ENCODE measurements at regions not wholly inside any gene's neighbourhood (a gene's known extent, or its start where the extent isn't known, plus 50 kb on each side); places are given as distances from the start of the nearest gene placed in this dataset.
"Not testable (repeated sequence)": the region's sequence is repeated elsewhere in the genome, so short reads cannot be mapped to it uniquely, and the experiment has no call there.

DNA sequence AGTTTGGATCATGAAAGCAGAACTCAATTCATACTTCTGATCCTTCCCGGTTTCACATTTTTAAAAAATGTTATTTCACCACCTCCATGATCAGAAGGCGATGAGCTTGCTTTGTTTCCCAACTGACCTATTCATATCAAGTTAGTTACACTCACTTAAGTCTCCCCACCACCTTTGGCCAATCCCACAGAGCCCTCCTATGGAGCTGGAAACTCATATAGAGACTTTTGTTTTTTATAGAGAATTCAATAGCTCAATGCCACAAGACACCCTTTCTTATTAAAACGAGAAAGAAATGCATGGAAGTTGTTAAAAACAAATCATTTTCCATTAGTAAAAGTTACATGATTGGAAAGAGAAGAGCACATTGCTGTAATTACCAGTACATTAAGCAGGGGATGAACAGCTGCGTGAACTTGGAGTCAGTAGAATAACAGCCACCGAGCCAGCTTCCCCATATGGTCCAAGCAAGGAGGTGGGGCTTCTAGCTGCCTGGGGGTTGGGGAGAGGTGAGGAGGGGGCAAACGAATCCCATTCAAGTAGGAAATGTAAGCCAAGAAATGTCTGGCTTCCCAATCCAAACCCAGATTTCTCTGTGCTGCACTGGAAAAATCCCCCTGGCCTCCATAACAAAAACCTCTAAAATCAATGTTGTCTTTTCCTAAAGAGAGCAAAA is 614.5 kb downstream of the IRS1 start:
- DNase-seq = no peak

DNA sequence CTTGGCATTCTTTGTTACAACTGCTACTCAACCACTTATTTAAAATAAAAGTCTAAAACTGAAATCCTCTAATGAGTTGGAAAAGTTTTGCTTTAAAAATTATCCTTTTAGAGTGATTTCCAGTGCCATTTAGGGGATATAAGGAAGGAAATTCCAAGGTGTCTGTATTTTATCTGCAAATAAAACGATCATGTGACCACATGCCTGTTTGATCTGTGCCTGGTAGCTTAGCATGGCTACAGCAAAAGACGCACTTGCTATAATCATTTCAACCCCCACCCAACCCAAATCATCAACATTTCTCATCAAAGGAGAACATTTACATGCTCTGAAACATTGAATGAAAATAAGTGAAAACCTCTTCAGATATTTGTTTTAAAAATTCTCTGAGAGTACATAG is 615.1 kb downstream of the IRS1 start:
- DNase-seq = no peak

DNA sequence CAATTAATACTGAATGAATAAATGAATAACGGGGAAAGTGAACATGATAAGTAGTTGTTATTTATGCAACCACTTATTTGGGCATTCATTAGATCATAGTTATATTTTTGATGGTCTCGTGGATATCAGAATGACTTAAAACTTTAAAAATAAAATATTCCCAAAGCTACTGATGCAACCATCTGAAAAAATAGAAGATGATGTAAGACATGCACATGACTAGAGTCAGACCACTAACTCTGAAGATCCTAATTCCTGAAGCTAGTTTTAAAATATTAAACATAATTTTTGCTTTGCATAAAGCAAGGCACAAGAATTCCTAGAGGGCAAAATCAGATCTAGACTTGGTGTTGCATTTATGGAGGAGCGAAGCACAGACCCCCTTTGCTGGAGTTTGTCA is 616.1 kb downstream of the IRS1 start:
- DNase-seq = no peak

DNA sequence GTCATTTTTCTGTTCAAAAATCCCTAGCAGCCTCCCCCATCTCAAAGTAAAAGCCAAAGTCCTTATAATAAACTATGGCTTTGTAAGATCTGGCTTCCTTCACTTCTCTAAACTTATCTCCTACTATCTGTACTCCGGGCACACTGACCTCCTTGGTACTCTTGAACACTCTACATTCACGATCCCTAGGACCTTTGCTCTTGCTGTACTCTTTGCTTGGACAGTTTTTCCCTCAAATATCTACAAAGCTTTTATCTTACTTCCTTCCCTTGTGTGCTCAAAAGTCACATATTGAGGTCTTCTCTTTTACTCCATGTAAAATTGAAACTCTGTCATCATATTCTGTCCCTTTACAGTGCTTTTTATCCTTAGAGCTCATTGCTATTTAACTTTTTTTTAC is 616.6 kb downstream of the IRS1 start:
- DNase-seq = no peak

DNA sequence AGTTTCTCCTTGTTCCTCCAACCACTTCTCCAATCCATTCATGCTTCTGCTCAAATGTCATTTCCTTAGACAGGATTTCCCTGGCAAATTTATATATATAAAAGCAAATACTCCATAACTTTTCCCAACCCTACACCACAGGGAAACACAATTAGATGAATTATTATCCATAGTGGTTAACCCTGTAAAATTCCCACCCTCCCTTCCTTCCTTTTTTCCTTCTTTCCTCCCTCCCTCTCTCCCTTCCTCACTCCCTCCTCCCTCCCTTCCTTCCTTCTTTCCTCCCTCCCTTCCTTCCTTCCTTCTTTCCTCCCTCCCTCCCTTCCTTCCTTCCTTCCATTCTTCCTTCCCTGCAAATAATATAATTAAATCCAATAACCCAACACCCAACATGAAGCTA is 617.7 kb downstream of the IRS1 start:
- DNase-seq = no peak

DNA sequence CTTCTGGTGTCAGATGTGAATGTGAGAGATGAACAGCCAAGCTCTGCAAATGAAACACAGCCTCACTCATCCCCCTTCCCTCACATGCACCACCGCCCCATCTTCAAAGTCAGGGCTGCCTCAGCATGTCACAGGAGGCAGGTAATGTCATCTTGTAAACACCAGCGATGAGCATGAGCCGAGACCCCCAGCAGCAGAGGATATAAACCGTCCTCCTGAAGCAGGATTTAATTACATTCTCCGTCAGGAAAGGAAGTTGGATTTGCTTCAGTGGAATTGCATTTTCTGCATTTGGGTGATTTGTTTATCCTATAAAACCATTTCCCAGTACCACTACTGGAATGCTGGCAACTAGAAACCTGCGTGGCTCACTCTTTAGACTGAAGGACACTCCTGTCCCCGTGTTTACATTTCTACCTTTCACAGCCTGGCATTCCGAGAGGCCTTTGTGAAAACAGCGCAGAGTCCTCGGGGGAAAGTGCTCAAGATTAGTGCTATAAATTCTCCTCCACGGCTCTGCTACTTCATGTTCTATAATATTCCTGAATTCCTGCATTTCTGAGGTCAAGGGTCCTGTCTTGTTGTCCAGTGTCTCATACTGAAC is 619.2 kb downstream of the IRS1 start:
- no peak for DNase-seq

DNA sequence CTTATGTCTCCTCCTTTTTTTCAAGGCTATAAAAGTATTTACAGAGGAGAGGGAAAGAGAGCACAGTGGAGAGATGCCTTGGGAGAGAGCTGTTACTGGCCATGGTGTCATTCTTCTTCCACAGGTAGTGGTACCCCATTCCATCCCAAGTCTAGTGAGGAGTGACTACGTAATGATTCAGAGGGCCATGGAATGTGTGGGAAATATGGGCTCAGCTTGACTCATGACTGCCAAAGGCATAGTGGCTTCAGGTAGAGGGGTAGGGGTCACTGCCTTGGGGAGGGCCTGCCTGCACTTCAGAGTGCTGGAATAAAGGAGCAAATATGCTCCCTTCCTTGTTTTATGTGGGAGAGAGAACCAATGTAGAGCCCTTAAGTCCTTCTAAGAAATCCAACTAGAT is 620.6 kb downstream of the IRS1 start:
- no peak for DNase-seq

DNA sequence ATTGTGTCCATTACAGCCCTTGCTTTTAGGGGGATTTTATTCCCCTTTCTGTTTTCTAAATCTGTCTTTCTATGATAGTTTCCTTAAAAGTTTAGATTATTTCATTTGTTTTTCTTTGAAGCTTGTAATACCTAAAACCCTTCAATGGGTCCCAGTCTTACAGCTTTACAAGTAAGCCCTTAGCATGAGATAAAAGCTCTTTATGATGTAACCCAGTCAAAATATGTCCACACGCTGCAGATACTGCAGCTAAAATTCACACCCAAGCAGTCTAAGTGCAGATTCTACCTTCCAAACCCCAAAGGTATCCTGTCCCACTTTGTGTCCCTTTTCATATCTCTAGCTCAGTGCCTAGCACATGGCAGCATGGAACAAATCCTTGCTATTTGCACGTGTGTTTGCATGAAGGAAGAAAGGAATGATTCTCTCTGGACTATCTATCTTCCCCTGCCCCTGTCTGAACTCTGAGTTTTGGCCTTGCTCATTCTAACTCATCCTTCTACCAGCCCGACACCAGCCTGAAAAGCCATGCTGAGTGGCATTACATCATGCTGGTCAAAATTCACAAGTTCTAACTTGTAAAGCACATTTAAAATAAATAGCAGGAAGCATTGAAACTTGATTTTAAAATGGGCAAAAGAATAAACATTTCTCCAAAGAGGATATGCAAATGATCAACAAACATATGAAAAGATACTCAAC is 623.2 kb downstream of the IRS1 start:
- no peak for DNase-seq

DNA sequence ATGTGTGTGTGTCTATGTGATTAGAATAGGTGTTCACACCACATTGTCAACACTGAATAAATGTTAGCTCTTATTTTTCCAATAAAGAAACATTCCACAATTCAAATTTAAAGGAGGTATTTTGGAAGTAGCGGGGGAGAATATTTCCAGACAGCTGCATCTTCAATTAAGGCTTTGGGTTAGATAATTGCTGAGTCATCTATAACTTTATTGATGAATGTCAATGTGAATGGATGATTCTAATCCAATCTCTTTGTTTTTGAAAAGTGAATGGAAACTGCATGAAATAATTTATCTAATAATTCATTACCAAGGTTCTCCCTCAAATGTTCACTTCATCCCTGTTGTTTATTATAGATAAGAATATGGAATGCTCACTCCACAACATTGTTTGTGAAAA is 625.2 kb downstream of the IRS1 start:
- DNase-seq = no peak

DNA sequence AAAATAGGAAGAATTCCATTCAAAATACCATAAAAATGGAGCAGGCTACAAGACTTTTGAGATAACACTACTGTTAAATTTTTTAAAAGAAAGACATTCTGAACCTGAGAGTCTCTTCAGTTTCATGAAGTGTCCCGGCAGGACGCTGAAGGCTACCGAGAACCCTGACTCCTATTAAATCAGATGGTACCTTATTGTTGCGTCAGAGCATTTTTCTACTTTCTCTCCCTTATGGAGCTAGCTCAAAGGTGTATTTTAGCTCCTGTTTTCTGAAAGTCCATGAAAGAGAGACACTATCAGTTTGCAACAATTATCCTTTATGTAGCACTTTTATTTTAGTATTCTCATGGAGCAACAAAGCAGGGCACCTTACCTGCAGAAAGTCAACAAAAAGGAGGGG is 626.7 kb downstream of the IRS1 start:
- DNase-seq = no peak

DNA sequence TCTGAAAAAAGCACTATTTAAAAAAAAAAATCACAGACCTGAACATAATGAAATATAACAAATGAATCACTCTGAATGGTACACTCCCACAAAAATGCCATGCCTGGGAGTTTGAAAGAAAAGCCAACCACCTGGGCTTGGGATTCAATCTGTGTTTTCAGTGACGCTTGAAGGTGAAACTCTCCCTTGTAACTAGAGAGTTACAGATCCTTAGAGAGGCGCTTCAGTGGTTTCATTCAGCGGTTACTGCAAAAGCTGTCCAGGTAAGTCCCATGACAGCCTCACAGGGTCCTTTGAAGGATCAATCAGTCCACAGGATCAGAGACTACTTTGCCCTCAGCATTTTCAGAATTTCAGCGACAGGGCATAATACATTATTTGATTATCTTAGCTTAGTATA is 627.3 kb downstream of the IRS1 start:
- no peak for DNase-seq

DNA sequence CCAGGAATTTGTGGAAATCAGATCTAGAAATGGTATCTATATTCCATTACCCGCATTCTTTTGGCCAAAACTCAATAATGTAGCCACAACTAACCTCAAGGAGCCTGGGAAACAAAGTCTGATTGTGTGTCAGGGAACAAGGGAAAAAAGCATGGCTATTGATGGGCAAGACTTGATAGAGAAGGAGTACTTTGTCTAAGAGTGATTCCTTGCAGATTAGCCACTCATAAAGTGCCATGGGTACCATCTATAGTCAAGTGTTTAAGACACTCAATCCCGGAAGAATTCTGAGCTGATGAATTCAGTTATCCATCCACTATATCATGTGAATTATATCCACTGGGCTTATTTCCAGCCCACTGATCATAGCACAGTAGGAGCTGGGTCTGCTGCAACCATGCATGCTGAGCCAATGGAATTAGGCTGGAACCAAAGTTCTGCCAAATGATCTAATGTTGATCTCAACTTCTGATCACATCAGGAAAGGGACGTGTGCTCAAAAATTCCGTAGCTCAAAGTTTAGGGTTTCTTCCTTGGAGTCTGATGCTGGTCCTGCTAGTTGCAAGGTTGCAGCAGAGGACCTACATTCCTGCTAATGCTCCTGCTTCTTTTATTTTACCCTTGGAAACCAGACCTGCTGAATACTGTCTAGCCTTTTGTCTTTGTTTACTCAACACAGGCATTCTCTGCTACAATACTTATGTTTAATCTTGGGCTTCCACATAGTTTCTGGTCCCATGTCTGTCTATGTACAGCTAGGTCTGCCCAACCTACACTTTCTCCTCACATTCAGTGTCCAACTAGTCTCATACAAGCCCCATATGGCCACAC is 629.7 kb downstream of the IRS1 start:
- DNase-seq = no peak

DNA sequence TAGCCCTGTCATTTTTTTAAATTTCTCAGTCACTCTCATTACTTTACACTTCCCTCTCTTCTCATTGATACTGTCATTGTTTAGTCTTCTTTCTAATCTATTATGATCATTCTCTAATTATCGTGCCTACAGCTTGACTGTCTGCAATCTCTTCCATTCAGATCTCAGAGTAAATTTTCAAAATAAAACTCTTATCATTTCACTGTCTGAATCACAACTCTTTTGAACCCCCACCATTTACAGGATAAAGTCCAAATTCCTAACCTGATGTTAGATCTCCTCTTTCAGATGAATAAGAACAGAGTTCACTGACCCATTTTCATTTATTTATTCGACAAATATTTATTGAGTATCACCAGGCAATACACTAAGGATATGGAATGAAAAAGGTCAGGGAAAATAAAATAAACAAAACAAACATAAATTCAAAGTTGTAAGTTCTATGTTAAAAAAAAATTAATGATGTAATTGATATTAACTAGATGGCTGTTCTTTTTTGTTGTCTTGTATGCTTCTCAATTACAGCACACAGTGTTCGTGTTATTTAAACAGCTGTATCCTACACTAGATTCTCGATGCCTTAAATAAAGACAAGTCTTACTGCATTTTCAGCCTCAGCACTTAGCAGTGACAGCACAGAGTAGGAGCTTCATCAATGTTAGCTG is 631.0 kb downstream of the IRS1 start:
- DNase-seq = no peak

DNA sequence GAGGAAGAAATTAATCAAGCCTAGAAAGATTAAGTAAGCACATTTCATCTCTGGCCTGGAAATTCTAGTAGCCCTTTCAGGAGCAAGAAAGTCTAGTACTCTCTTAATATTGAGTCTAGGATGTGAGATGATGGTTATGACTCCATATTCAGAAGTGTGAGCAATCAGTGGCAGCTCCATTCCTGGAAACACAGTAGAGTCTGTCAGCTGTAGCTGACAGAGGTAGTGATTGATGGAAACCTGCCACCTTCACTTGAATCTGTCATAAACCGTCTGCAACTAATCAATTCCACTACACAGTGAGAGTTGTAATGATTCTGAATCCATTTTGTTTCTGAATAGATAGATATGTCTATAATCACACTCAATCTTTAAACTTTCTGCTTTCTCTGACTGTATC is 635.1 kb downstream of the IRS1 start:
- DNase-seq = no peak

DNA sequence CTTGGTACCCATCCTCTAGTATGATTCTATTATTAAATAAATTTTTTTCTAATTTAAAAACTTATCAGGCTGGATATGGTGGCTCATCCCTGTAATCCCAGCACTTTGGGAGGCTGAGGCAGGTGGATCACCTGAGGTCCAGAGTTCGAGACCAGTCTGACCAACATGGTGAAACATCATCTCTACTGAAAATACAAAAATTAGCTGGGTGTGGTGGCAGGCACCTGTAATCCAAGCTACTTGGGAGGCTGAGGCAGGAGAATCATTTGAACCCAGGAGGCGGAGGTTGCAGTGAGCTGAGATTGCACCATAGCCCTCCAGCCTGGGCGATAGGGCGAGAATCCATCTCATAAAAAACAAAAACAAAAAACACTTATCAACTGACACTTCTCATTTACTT is 639.0 kb downstream of the IRS1 start:
- not testable (repeated sequence) for DNase-seq

DNA sequence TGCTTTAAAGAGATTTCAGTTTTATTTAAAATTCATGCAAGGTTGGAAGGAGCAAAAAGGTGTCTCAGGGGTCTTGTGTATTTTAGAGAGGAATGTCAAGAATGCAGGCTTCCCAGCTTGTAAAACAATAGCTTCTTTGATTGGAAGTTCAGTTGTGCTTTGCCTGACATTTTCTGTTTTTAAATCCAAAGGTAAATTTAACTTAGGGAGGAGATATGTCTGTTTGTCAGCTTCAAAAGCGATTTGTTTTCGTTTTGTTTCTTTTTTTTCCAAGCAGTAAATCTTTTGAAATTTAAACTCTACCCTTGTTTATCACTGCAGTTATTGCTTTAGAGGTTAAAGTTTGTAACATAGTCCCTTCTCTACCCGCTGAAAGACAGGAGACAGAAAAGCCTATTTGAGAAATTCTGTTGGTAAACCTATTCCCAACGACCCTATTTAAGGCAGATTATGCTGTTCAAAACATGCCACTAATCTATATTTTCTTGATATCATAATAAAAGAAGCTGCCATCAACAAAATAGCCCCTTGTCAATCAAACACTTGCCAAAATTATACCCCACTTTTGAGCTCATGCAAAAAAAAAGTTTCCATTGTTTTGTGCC is 639.6 kb downstream of the IRS1 start:
- DNase-seq = no peak

DNA sequence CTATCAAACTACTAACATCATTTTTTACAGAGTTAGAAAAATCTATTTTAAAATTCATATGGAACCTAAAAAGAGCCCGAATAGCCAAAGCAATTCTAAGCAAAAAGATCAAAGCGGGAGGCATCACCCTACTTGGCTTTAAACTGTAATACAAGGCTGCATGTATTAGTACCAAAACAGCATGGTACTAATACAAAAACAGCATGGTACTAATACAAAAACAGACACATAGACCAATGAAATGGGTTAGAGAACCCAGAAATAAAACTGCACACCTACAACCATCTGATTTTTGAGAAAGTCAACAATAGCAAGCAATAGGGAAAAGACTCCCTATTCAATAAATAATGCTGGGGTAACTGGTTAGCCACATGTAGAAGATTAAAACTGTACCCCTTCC is 640.7 kb downstream of the IRS1 start:
- no peak for DNase-seq

DNA sequence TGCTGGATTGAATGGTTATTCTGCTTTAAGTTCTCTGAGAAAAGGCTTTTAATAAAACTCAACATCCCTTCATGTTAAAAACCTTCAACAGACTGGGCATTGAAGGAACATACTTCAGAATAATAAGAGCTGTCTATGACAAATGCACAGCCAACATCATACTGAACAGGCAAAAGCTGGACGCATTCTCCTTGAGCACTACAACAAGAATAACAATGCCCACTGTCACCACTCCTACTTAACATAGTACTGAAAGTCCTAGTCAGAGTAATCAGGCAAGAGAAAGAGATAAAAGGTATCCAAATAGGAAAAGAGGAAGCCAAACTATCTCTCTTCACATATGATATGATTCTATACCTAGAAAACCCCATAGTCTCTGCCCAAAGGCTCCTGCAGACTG is 641.4 kb downstream of the IRS1 start:
- DNase-seq = no peak

DNA sequence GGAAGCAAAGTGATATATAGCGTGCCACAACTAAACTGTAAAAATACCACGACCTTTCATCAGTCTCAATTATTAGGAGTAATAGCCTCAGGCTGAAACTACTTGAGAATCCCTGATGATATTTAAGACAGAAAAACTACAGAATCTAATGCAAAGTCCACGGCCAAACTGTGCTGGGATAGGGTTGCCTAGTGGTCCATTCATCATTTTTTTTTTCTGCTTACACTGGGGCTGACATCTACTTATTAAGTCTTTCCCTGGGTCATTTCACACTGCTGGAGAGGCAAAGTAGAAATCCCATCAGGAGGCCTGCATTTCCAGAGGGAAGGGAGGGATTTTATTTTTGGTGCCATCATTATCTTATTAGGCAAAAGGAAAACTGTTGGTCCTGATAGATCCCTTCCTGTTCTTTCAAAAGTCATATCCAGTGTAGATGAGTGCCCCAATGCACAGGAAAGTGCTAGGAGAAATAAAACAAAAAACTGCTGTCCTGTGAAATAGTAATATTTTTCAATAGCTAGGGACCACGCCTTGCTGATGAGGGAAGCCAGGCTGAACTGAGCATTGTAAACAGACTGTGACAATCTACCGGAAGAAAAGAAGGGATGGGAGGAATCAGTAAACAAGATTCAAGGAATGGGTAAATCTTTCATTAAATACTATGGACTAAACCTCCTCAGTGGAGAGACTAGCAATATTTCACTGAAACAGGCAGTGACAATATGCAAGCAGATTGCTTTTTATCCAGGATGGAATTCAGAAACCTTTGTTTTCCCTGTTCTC is 644.3 kb downstream of the IRS1 start:
- DNase-seq = no peak

DNA sequence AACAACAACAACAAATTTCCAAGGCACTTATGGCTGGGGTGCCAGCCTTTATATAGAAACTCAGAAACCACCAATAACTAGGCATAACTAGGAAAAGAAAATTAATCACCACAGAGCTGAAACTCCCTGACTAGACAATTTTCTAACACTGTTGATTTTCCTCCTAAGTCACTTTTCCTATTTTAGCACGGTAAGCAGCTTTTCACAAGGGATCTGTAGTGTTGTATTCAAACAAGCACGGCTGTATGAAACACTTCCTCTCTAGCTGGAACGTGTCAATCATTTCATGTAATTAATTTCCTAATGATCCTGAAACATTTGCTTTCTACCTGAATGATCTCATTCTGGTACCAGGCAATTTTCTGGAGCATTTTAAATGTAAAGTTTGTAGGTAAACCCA is 645.0 kb downstream of the IRS1 start:
- no peak for DNase-seq

DNA sequence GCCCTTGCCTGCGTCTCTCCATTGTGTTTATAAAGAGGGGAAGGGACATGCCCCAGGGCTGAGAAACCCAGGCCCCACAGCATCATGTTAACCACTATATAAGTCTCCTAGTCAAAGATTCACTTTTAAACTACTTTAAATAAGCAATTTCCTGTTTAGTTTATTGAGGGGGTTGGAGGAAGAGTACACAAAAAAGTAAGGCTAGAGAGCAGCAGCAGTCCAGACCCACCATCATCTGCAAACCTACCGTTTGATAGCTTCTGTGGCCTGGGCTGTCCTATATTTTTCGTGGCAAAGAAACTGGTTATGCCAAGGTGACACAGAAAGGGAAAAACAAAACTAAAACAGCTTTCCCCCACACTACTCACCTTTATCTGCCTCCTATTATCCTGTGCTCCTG is 646.1 kb downstream of the IRS1 start:
- no peak for DNase-seq

DNA sequence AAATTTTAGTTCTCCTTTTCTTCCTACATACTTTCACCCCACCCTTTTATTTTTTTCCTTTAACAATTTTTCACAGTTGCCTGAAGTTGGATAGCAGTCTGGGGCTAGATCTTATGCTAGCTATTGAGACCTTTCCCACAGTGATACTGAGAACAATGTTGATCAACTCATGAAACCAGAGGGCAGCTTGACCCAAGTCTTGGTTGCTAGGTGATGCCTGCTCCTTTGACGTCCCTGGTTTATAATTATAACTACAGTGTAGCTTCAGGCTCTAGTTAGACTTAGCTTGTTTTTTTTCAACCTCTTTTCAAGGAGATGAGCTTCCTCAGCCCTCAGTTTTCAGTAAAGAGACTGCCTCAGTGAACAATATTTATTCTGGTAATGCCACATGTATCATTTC is 648.5 kb downstream of the IRS1 start:
- no peak for DNase-seq
